GM12892 (cell line): ENCODE measurements at regions not wholly inside any gene's neighbourhood (a gene's known extent, or its start where the extent isn't known, plus 50 kb on each side); places are given as distances from the start of the nearest gene placed in this dataset.

ENCODE experiments used
- POLR2A ChIP-seq: IDR thresholded peaks from 2 replicates; pipeline ENCODE4 v1.6.1; 2011; ENCODE audit warnings: low read depth, low read length, control low read depth
- POLR2AphosphoS5 ChIP-seq: IDR thresholded peaks from 2 replicates; pipeline ENCODE4 v1.6.1; 2011; ENCODE audit warnings: low read depth, low read length, control low read depth
- TAF1 ChIP-seq: IDR thresholded peaks from 2 replicates; pipeline ENCODE4 v1.6.1; 2011; ENCODE audit warnings: low read depth, mild to moderate bottlenecking, control low read depth, low read length, borderline replicate concordance

DNA sequence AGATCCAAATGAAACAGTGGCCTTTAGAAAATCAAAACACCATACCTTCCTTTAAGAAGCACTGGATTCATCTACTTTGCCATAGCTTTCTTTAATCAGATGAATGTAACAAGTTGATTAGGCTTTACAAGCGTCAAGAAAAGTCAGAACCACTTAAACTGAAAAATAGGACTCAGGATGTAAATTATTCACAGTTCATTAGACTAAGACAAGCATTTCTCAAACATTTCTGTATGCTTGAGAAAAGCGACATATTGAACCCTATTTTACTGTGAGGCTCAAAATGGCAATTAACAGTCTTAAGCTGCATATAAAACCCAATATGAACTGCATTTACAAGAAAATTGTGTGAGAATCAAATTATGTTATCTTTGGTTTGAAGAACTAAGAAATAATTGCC, 256.7 kb upstream of the SNX7 start:
- TF ChIP-seq POLR2AphosphoS5 (no peak), POLR2A (no peak), TAF1 (no peak)
